ENCODE measurements at regions not wholly inside any gene's neighbourhood (a gene's known extent, or its start where the extent isn't known, plus 50 kb on each side); places are given as distances from the start of the nearest gene placed in this dataset.

- no peak overlapping the region for H3K27ac Mint-ChIP-seq
- DNase-seq: no peak
- H3K27me3 Mint-ChIP-seq (ENCODE audit: low read depth): no peaks in the 10 kb centered on the region
Measured at GRCh38 chr18:40016405-40016804, 1938.6 kb upstream of the PIK3C3 start.

GRCh38 chr18:40013001-40013609, 1941.9 kb upstream of the PIK3C3 start:
- Mint-ChIP-seq H3K27ac (no peak overlapping the region), H3K36me3 (ENCODE audit: low read depth) (no peaks in the 10 kb centered on the region), H3K4me3 (no peak overlapping the region), H3K9me3 (ENCODE audit: insufficient read depth) (peaks cover 3% of the 10 kb centered on the region), H3K4me1 (ENCODE audit: low read depth) (no peaks in the 10 kb centered on the region), H3K27me3 (ENCODE audit: low read depth) (no peaks in the 10 kb centered on the region)
- ChIA-PET POLR2A (no interaction called here), CTCF (no interaction called here)
- no peak for ATAC-seq
- DNase-seq: no peak

More at GRCh38 chr18:40016405-40016804, 1938.6 kb upstream of the PIK3C3 start:
- Mint-ChIP-seq H3K9me3 (ENCODE audit: insufficient read depth) (peaks cover 3% of the 10 kb centered on the region), H3K4me1 (ENCODE audit: low read depth) (no peaks in the 10 kb centered on the region), H3K36me3 (ENCODE audit: low read depth) (no peaks in the 10 kb centered on the region), H3K4me3 (no peak overlapping the region)
- POLR2A ChIA-PET: no interaction called here
- ATAC-seq: no peak
- CTCF ChIA-PET: no interaction called here

- H3K4me1 Mint-ChIP-seq (ENCODE audit: low read depth): no peaks in the 10 kb centered on the region
- H3K36me3 Mint-ChIP-seq (ENCODE audit: low read depth): no peaks in the 10 kb centered on the region
- POLR2A ChIA-PET: no interaction called here
- peaks cover 7% of the 10 kb centered on the region for H3K9me3 Mint-ChIP-seq (ENCODE audit: insufficient read depth)
- H3K27ac Mint-ChIP-seq: no peak overlapping the region
- ATAC-seq: no peak
- DNase-seq: no peak
- H3K27me3 Mint-ChIP-seq (ENCODE audit: low read depth): no peaks in the 10 kb centered on the region
- no peak overlapping the region for H3K4me3 Mint-ChIP-seq
- CTCF ChIA-PET: no interaction called here
Measured at GRCh38 chr18:40011201-40011600, 1943.8 kb upstream of the PIK3C3 start.

DNA sequence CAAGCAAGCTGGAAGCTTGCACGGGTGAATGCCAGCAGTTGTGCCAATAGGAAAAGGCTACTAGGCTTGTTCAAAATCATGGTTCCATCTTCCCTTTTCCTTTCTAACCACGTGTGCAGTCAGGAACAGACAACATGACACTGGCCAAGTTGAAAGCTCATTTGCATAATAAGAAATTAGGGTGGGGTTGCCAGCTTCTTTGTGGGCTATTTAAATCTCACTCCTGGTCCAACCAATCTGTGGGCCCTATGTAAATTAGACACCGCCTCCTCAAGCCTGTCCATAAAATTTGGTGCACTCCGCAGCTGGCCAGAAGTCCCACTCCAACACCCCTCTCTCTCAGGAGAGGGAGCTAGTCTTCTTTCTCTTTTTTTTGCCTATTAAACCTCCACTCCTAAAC, 1948.4 kb upstream of the PIK3C3 start:
- no peak for ATAC-seq
- H3K27me3 Mint-ChIP-seq (ENCODE audit: low read depth): no peaks in the 10 kb centered on the region
- H3K4me3 Mint-ChIP-seq: no peak overlapping the region
- peaks cover 4% of the 10 kb centered on the region for H3K9me3 Mint-ChIP-seq (ENCODE audit: insufficient read depth)
- ChIA-PET POLR2A (no interaction called here), CTCF (no interaction called here)
- no peaks in the 10 kb centered on the region for H3K36me3 Mint-ChIP-seq (ENCODE audit: low read depth)
- no peak for DNase-seq
- no peak overlapping the region for H3K27ac Mint-ChIP-seq
- H3K4me1 Mint-ChIP-seq (ENCODE audit: low read depth): no peaks in the 10 kb centered on the region

- Mint-ChIP-seq H3K4me1 (ENCODE audit: low read depth) (no peaks in the 10 kb centered on the region), H3K9me3 (ENCODE audit: insufficient read depth) (peaks cover 8% of the 10 kb centered on the region), H3K4me3 (no peak overlapping the region), H3K27ac (no peak overlapping the region), H3K36me3 (ENCODE audit: low read depth) (no peaks in the 10 kb centered on the region), H3K27me3 (ENCODE audit: low read depth) (no peaks in the 10 kb centered on the region)
- POLR2A ChIA-PET: no interaction called here
- CTCF ChIA-PET: no interaction called here
- ATAC-seq (no peak), DNase-seq (no peak)
Measured at GRCh38 chr18:40004246-40004645, 1950.8 kb upstream of the PIK3C3 start.

DNA sequence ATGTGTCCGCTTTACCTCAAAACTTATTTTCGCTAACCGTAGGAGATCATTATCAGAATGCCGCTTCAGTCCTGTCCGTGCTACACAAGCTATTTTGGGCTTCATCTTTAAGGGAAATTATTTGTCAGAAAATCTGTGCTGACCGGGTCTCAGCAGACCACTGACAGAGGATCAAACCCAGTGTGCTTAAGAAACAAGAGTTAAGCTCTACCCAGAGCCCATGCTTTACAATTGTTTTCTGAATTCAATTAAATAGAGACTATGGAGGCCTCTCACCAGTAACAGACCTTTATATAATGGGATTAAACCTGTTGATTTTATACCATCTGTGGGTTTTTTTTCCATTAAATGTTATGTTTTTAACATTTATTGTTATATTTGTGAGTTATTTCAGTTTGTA, 1956.7 kb upstream of the PIK3C3 start:
- no peak for ATAC-seq

DNA sequence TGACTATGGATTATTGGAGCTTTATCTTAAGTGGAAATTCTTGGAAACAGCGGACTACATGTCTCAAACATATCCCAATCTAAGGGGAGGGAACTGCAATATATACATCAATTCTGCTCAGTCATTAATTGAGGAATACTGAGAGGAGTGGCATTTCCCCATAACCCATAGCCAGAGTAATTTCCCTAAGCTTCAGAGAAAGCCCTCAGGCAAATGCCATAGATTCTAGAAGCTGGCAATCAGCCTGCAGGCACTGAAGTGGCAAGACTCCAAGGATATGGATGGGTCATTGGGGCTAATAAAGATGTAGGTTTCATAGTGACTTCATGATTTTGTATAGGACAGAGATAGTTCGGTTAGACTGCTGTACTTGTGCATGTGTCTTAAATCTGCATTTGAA, 1960.5 kb upstream of the PIK3C3 start:
- ATAC-seq (no peak), DNase-seq (no peak)
- H3K9me3 Mint-ChIP-seq (ENCODE audit: insufficient read depth): no peaks in the 10 kb centered on the region
- POLR2A ChIA-PET: no interaction called here
- no peaks in the 10 kb centered on the region for H3K4me1 Mint-ChIP-seq (ENCODE audit: low read depth)
- CTCF ChIA-PET: no interaction called here
- H3K4me3 Mint-ChIP-seq: no peak overlapping the region
- H3K36me3 Mint-ChIP-seq (ENCODE audit: low read depth): no peaks in the 10 kb centered on the region
- no peaks in the 10 kb centered on the region for H3K27me3 Mint-ChIP-seq (ENCODE audit: low read depth)
- H3K27ac Mint-ChIP-seq: no peak overlapping the region

More for the DNA sequence above, 1956.7 kb upstream of the PIK3C3 start:
- no peak overlapping the region for H3K27ac Mint-ChIP-seq
- ChIA-PET CTCF (no interaction called here), POLR2A (no interaction called here)
- H3K9me3 Mint-ChIP-seq (ENCODE audit: insufficient read depth): peaks cover 4% of the 10 kb centered on the region
- H3K4me3 Mint-ChIP-seq: no peak overlapping the region
- no peaks in the 10 kb centered on the region for H3K36me3 Mint-ChIP-seq (ENCODE audit: low read depth)
- no peaks in the 10 kb centered on the region for H3K27me3 Mint-ChIP-seq (ENCODE audit: low read depth)
- H3K4me1 Mint-ChIP-seq (ENCODE audit: low read depth): no peaks in the 10 kb centered on the region
- DNase-seq: no peak

GRCh38 chr18:39991696-39992265, 1963.3 kb upstream of the PIK3C3 start:
- no peaks in the 10 kb centered on the region for H3K4me1 Mint-ChIP-seq (ENCODE audit: low read depth)
- no peak for DNase-seq
- ChIA-PET POLR2A (no interaction called here), CTCF (no interaction called here)
- ATAC-seq: no peak
- H3K27ac Mint-ChIP-seq: no peak overlapping the region
- H3K4me3 Mint-ChIP-seq: no peak overlapping the region
- no peaks in the 10 kb centered on the region for H3K9me3 Mint-ChIP-seq (ENCODE audit: insufficient read depth)
- H3K27me3 Mint-ChIP-seq (ENCODE audit: low read depth): no peaks in the 10 kb centered on the region
- no peaks in the 10 kb centered on the region for H3K36me3 Mint-ChIP-seq (ENCODE audit: low read depth)

DNA sequence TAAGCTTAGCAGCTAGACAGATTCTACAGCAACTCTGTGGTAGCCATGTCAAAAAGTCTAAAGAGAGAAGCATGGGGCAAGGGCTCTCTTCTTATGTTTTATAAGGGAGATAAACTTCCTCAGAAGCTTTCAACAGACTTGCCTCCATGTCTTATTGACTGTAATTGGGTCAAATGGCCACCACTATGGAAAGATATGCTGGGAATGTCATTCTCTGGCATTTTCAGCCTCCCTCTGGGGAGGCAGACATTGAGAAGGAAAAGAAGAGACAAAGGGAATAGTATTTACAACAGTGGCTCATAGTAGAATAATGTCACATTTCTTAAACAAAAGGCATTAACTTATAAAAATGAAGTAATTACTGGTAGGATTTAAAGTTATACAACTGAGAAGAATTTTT, 1964.5 kb upstream of the PIK3C3 start:
- ChIA-PET POLR2A (no interaction called here), CTCF (no interaction called here)
- DNase-seq (no peak), ATAC-seq (no peak)
- Mint-ChIP-seq H3K27ac (no peak overlapping the region), H3K4me3 (no peak overlapping the region), H3K27me3 (ENCODE audit: low read depth) (no peaks in the 10 kb centered on the region), H3K36me3 (ENCODE audit: low read depth) (no peaks in the 10 kb centered on the region), H3K4me1 (ENCODE audit: low read depth) (no peaks in the 10 kb centered on the region), H3K9me3 (ENCODE audit: insufficient read depth) (no peaks in the 10 kb centered on the region)

- ChIA-PET CTCF (no interaction called here), POLR2A (no interaction called here)
- Mint-ChIP-seq H3K27ac (no peak overlapping the region), H3K36me3 (ENCODE audit: low read depth) (no peaks in the 10 kb centered on the region), H3K27me3 (ENCODE audit: low read depth) (no peaks in the 10 kb centered on the region), H3K4me3 (no peak overlapping the region), H3K9me3 (ENCODE audit: insufficient read depth) (no peaks in the 10 kb centered on the region), H3K4me1 (ENCODE audit: low read depth) (no peaks in the 10 kb centered on the region)
- DNase-seq (no peak), ATAC-seq (no peak)
Measured at GRCh38 chr18:39976771-39977170, 1978.3 kb upstream of the PIK3C3 start.

DNA sequence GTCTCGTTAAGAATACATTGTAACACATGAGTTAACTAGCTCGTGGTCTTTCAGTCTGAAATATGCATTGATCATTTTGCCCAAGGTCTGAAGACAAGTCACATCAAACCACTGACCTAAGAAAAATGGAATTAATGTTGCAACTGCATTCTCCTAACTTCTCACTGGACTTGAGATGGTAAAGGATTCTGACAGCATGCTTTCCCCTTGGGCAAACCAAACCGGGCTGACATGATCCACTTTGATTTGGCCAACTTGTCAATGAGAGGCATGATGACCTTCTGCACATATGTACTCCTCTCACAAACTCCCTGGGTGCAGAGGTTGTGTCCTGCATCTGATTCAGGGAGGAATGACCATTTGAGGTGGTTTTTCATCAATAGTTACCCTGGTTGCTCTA, 1982.5 kb upstream of the PIK3C3 start:
- no peak overlapping the region for H3K4me3 Mint-ChIP-seq
- no peak overlapping the region for H3K27ac Mint-ChIP-seq
- POLR2A ChIA-PET: no interaction called here
- no peaks in the 10 kb centered on the region for H3K27me3 Mint-ChIP-seq (ENCODE audit: low read depth)
- H3K36me3 Mint-ChIP-seq (ENCODE audit: low read depth): no peaks in the 10 kb centered on the region
- H3K9me3 Mint-ChIP-seq (ENCODE audit: insufficient read depth): no peaks in the 10 kb centered on the region
- ATAC-seq (no peak), DNase-seq (no peak)
- CTCF ChIA-PET: no interaction called here
- no peaks in the 10 kb centered on the region for H3K4me1 Mint-ChIP-seq (ENCODE audit: low read depth)

GRCh38 chr18:39969803-39970494, 1985.1 kb upstream of the PIK3C3 start:
- H3K27me3 Mint-ChIP-seq (ENCODE audit: low read depth): no peaks in the 10 kb centered on the region
- DNase-seq (no peak), ATAC-seq (no peak)
- H3K27ac Mint-ChIP-seq: no peak overlapping the region
- no peaks in the 10 kb centered on the region for H3K4me1 Mint-ChIP-seq (ENCODE audit: low read depth)
- POLR2A ChIA-PET: no interaction called here
- no peaks in the 10 kb centered on the region for H3K9me3 Mint-ChIP-seq (ENCODE audit: insufficient read depth)
- H3K36me3 Mint-ChIP-seq (ENCODE audit: low read depth): no peaks in the 10 kb centered on the region
- CTCF ChIA-PET: no interaction called here
- no peak overlapping the region for H3K4me3 Mint-ChIP-seq

GRCh38 chr18:39966275-39966674, 1988.8 kb upstream of the PIK3C3 start:
- H3K4me1 Mint-ChIP-seq (ENCODE audit: low read depth): no peaks in the 10 kb centered on the region
- no peaks in the 10 kb centered on the region for H3K9me3 Mint-ChIP-seq (ENCODE audit: insufficient read depth)
- no peaks in the 10 kb centered on the region for H3K36me3 Mint-ChIP-seq (ENCODE audit: low read depth)
- no peaks in the 10 kb centered on the region for H3K27me3 Mint-ChIP-seq (ENCODE audit: low read depth)
- ChIA-PET POLR2A (no interaction called here), CTCF (no interaction called here)
- H3K27ac Mint-ChIP-seq: no peak overlapping the region
- H3K4me3 Mint-ChIP-seq: no peak overlapping the region
- DNase-seq (no peak), ATAC-seq (no peak)
